Tibial artery (tissue), 4 donors: ENCODE measurements at regions not wholly inside any gene's neighbourhood (a gene's known extent, or its start where the extent isn't known, plus 50 kb on each side); places are given as distances from the start of the nearest gene placed in this dataset.

ENCODE experiments used
- DNase-seq, 2 donors: peaks; one replicate each; pipeline ENCODE4 v3.0.0-alpha.2; 2019
- H3K27ac ChIP-seq, 2 donors: fragments of 200-600 bp; sonication (generic) in 1 of 2; 1 replicate in 1 of 2; 2 replicates in 1 of 2; pipeline ENCODE4 v1.5.1; 2018 to 2019; ENCODE audit warnings: mild to moderate bottlenecking in 1 of 2
- H3K27me3 ChIP-seq, 2 donors: fragments of 200-600 bp; sonication (generic) in 1 of 2; one replicate each; pipeline versions ENCODE4 v1.5.1 to v1.6.0; 2016 to 2019
- H3K36me3 ChIP-seq, 3 donors: fragments of 200-600 bp; sonication (generic) in 2 of 3; one replicate each; pipeline ENCODE4 v1.5.1; 2016 to 2019; ENCODE audit warnings: mild to moderate bottlenecking in 2 of 3
- H3K4me1 ChIP-seq, 4 donors: fragments of 200-600 bp; sonication (generic) in 2 of 4; 1 replicate in 3 of 4; 2 replicates in 1 of 4; pipeline ENCODE4 v1.5.1; 2016 to 2019
- H3K4me3 ChIP-seq, 2 donors: fragments of 200-600 bp; sonication (generic) in 1 of 2; 1 replicate in 1 of 2; 2 replicates in 1 of 2; pipeline ENCODE4 v1.5.1; 2018 to 2019; ENCODE audit warnings: mild to moderate bottlenecking in 2 of 2
- H3K9me3 ChIP-seq, 3 donors: fragments of 200-600 bp; sonication (generic) in 1 of 3; one replicate each; pipeline ENCODE4 v1.5.1; 2016 to 2019
- CTCF ChIP-seq, 2 experiments: fragments of 200-600 bp in 1 of 2; fragments of 450-650 bp in 1 of 2; IDR thresholded peaks; one replicate each; pipeline ENCODE4 v1.5.1; 2017 to 2019; ENCODE audit warnings: antibody characterized with exemption in 2 of 2, mild to moderate bottlenecking in 1 of 2, moderate library complexity in 1 of 2
- intact Hi-C: fragments of 100-400 bp; cut with DNase I; formaldehyde crosslinking; loops from one replicate; pipeline ENCODE4 v1.15.0; 2023; ENCODE audit warnings: low total_unique reads

- no peak overlapping the region for H3K27ac ChIP-seq
- DNase-seq: no peak
- intact Hi-C loops: no loop called here
- no peaks in the 10 kb centered on the region for H3K9me3 ChIP-seq
- TF ChIP-seq CTCF (IDR thresholded peaks at IDR 0.05): no peak
- no peaks in the 10 kb centered on the region for H3K36me3 ChIP-seq
- no peaks in the 10 kb centered on the region for H3K27me3 ChIP-seq
- peaks cover 0 to 13% (median 2%) of the 10 kb centered on the region in 4 donors for H3K4me1 ChIP-seq
- no peak overlapping the region for H3K4me3 ChIP-seq
These were observed 319.5 kb upstream of the TNC start for GRCh38 chr9:115437418-115437817.

GRCh38 chr9:115439641-115440040, 321.7 kb upstream of the TNC start:
- Histone ChIP-seq H3K27ac (no peak overlapping the region), H3K4me1 (peaks cover 0 to 23% (median 2%) of the 10 kb centered on the region in 4 donors), H3K36me3 (no peaks in the 10 kb centered on the region), H3K9me3 (no peaks in the 10 kb centered on the region), H3K27me3 (no peaks in the 10 kb centered on the region), H3K4me3 (no peak overlapping the region)
- intact Hi-C loops: no loop called here
- no peak for DNase-seq
- no peak for TF ChIP-seq CTCF (IDR thresholded peaks at IDR 0.05)

- Histone ChIP-seq H3K4me1 (peaks cover 0 to 37% (median 5%) of the 10 kb centered on the region in 4 donors), H3K36me3 (no peaks in the 10 kb centered on the region), H3K4me3 (no peak overlapping the region), H3K27ac (peak overlapping the region; percentile 71), H3K27me3 (no peaks in the 10 kb centered on the region), H3K9me3 (no peaks in the 10 kb centered on the region)
- no peak for DNase-seq
- no peak for TF ChIP-seq CTCF (IDR thresholded peaks at IDR 0.05)
- intact Hi-C loops: no loop called here
These were observed 324.1 kb upstream of the TNC start for GRCh38 chr9:115442054-115442453.

GRCh38 chr9:115443890-115444289, 325.9 kb upstream of the TNC start:
- Histone ChIP-seq H3K36me3 (no peaks in the 10 kb centered on the region), H3K4me1 (peaks cover 0 to 37% (median 5%) of the 10 kb centered on the region in 4 donors), H3K9me3 (no peaks in the 10 kb centered on the region), H3K27ac (peak overlapping the region; percentile 71), H3K4me3 (no peak overlapping the region), H3K27me3 (no peaks in the 10 kb centered on the region)
- intact Hi-C loops: no loop called here
- TF ChIP-seq CTCF (IDR thresholded peaks at IDR 0.05): no peak
- no peak for DNase-seq

GRCh38 chr9:115444959-115445358, 327.0 kb upstream of the TNC start:
- Histone ChIP-seq H3K4me3 (no peak overlapping the region), H3K36me3 (no peaks in the 10 kb centered on the region), H3K9me3 (no peaks in the 10 kb centered on the region), H3K4me1 (peaks cover 0 to 37% (median 5%) of the 10 kb centered on the region in 4 donors), H3K27ac (peak overlapping the region; percentile 71), H3K27me3 (no peaks in the 10 kb centered on the region)
- TF ChIP-seq CTCF (IDR thresholded peaks at IDR 0.05): no peak
- intact Hi-C loops: loop anchor here (5.0 kb wide), 1 partner anchor 333 kb away; no protein-coding TSS in a partner anchor
- DNase-seq: no peak

GRCh38 chr9:115445655-115446054, 327.7 kb upstream of the TNC start:
- Histone ChIP-seq H3K36me3 (no peaks in the 10 kb centered on the region), H3K4me3 (no peak overlapping the region), H3K4me1 (peaks cover 0 to 37% (median 5%) of the 10 kb centered on the region in 4 donors), H3K27me3 (no peaks in the 10 kb centered on the region), H3K9me3 (no peaks in the 10 kb centered on the region), H3K27ac (peak overlapping the region; percentile 71)
- no peak for DNase-seq
- TF ChIP-seq CTCF (IDR thresholded peaks at IDR 0.05): no peak
- intact Hi-C loops: loop anchor here (5.0 kb wide), 1 partner anchor 333 kb away; no protein-coding TSS in a partner anchor
